ENCODE measurements at regions not wholly inside any gene's neighbourhood (a gene's known extent, or its start where the extent isn't known, plus 50 kb on each side); places are given as distances from the start of the nearest gene placed in this dataset.

DNA sequence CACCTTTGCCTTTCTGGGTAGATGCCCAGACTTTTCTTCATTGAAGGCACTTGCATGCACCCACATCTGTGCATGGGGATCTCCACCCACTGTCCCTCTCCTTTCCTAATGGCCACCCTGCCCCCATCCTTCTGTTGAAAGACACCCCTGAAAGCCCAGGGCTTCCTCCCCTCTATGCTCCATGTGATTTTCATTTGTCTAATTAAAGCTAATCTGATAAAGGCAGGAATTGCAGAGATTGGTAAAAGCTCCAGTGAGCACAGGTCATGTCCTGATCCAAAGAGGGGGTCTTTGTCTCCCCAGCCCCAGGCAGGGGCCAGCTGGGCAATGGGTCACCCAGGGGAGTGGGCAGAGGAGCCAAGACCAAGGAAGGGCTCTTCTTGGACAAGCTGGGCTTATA lies 107.6 kb upstream of the CD82 start:
- TF ChIP-seq, protein P1, sequence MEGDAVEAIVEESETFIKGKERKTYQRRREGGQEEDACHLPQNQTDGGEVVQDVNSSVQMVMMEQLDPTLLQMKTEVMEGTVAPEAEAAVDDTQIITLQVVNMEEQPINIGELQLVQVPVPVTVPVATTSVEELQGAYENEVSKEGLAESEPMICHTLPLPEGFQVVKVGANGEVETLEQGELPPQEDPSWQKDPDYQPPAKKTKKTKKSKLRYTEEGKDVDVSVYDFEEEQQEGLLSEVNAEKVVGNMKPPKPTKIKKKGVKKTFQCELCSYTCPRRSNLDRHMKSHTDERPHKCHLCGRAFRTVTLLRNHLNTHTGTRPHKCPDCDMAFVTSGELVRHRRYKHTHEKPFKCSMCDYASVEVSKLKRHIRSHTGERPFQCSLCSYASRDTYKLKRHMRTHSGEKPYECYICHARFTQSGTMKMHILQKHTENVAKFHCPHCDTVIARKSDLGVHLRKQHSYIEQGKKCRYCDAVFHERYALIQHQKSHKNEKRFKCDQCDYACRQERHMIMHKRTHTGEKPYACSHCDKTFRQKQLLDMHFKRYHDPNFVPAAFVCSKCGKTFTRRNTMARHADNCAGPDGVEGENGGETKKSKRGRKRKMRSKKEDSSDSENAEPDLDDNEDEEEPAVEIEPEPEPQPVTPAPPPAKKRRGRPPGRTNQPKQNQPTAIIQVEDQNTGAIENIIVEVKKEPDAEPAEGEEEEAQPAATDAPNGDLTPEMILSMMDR (IDR thresholded peaks at IDR 0.05), result no peak
- H3K27me3 ChIP-seq (ENCODE audit: low read depth), result no peaks in the 10 kb centered on the region
- no peaks in the 10 kb centered on the region for H3K36me3 ChIP-seq
- intact Hi-C loops (cut with DNase I), result no loop called here
- H3K4me1 ChIP-seq, result no peaks in the 10 kb centered on the region
- no peak overlapping the region for H3K27ac ChIP-seq
- no peaks in the 10 kb centered on the region for H3K9me3 ChIP-seq
- ATAC-seq (no peak), DNase-seq (no peak)
- no peak overlapping the region for H3K4me3 ChIP-seq

GRCh38 chr11:44463751-44464150 lies 101.7 kb upstream of the CD82 start:
- TF ChIP-seq, protein P1 (IDR thresholded peaks at IDR 0.05), result no peak
- no peak overlapping the region for H3K4me3 ChIP-seq
- H3K9me3 ChIP-seq, result no peaks in the 10 kb centered on the region
- DNase-seq (no peak), ATAC-seq (no peak)
- no peak overlapping the region for H3K27ac ChIP-seq
- H3K36me3 ChIP-seq, result no peaks in the 10 kb centered on the region
- H3K4me1 ChIP-seq, result no peaks in the 10 kb centered on the region
- no peaks in the 10 kb centered on the region for H3K27me3 ChIP-seq (ENCODE audit: low read depth)
- intact Hi-C loops (cut with DNase I), result no loop called here

- H3K9me3 ChIP-seq, result no peaks in the 10 kb centered on the region
- H3K27me3 ChIP-seq (ENCODE audit: low read depth), result no peaks in the 10 kb centered on the region
- H3K36me3 ChIP-seq, result no peaks in the 10 kb centered on the region
- no peak overlapping the region for H3K4me3 ChIP-seq
- TF ChIP-seq, protein P1 (IDR thresholded peaks at IDR 0.05), result no peak
- intact Hi-C loops (cut with DNase I), result no loop called here
- H3K27ac ChIP-seq, result no peak overlapping the region
- no peak for DNase-seq
- H3K4me1 ChIP-seq, result no peaks in the 10 kb centered on the region
- ATAC-seq, result no peak
Measured at GRCh38 chr11:44464741-44465140, 100.7 kb upstream of the CD82 start.

DNA sequence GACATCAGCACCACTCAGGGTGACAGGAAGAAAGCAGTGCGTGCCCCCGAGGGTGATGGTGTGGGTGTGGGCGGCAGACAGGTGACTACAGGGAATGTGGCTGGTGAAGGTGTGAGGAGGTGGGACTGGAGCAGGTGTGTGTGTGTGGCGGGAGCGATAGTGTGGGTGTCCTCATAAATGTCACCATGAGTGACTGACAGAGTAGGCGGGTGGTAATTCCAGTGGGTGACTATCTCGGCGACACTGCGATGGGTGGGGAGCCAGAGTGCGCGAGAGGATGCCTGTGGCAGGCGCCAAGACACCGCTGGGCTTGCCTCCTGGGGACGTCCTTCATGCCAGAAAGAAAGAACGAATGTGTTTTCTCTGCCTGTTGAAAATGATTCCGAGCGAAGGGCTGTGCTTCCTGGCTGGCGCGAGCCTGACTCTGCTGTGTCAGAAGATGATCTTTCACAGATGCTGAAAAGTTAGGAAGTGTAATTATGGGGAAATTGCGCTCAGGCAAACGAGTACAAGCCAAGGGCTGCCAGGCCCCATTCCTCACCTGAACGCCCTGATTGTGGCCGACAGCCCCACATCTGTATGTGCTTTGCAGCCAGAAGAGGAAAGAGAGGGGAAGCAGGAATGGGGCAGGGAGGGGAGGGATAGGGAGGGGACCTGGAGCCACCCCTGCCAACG lies 98.8 kb upstream of the CD82 start:
- Histone ChIP-seq H3K36me3 (no peaks in the 10 kb centered on the region), H3K4me1 (no peaks in the 10 kb centered on the region), H3K9me3 (no peaks in the 10 kb centered on the region), H3K27ac (no peak overlapping the region), H3K27me3 (ENCODE audit: low read depth) (no peaks in the 10 kb centered on the region), H3K4me3 (no peak overlapping the region)
- intact Hi-C loops (cut with DNase I), result no loop called here
- ATAC-seq, result no peak
- no peak for DNase-seq
- TF ChIP-seq, protein P1 (IDR thresholded peaks at IDR 0.05), result no peak

- DNase-seq, result no peak
- no peaks in the 10 kb centered on the region for H3K4me1 ChIP-seq
- TF ChIP-seq, protein P1 (IDR thresholded peaks at IDR 0.05), result no peak
Measured at GRCh38 chr11:44467413-44467812, 98.0 kb upstream of the CD82 start.

More at GRCh38 chr11:44467413-44467812, 98.0 kb upstream of the CD82 start:
- Histone ChIP-seq H3K27ac (no peak overlapping the region), H3K9me3 (no peaks in the 10 kb centered on the region), H3K27me3 (ENCODE audit: low read depth) (no peaks in the 10 kb centered on the region), H3K36me3 (no peaks in the 10 kb centered on the region), H3K4me3 (no peak overlapping the region)
- ATAC-seq, result no peak
- intact Hi-C loops (cut with DNase I), result no loop called here
